AG08395 (cell line): ENCODE measurements at regions not wholly inside any gene's neighbourhood (a gene's known extent, or its start where the extent isn't known, plus 50 kb on each side); places are given as distances from the start of the nearest gene placed in this dataset.
"Not testable (repeated sequence)": the region's sequence is repeated elsewhere in the genome, so short reads cannot be mapped to it uniquely, and the experiment has no call there.

Experiments used
- DNase-seq: peaks from one replicate; pipeline ENCODE4 v3.0.0; 2012; ENCODE audit warnings: mixed read lengths, low spot score

DNA sequence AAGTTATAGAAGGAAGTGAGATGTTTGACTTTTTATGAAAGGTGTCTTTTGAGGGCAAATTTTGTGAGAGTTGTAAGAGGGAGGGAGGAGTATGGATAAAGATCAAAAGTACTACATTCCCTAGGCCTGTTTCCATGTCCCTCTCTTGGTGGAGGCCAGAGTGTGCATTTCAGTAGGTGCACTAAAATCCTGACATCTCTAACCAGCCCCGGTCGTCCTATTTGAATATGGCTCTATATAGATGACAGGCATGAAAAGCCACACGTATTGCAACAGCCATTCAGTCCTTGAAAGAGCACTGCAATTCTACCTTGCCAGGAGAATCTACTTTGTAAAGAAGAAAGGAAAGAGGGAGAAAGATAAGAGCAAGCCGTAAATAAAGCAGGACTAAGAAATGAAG lies 510.1 kb downstream of the IRS2 start:
- DNase-seq: no peak

DNA sequence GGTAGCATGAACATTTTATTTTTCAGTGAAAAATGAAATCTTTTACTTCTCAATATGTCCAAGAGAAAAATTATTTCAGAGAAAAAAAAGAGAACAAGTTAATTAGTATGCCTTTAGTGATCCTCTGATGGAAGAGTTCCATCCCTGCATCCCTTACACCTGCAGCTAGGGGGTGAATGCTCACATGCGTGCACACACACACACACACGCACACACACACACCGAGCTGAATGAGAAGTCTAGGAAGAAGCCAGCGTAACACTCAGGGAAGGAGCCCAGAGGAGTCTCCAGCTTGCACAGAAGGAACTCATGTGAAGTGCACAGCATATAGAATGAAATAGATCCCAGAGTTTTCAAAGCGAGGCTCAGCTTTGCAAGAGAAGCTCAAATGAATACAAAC lies 510.5 kb downstream of the IRS2 start:
- no peak for DNase-seq

DNA sequence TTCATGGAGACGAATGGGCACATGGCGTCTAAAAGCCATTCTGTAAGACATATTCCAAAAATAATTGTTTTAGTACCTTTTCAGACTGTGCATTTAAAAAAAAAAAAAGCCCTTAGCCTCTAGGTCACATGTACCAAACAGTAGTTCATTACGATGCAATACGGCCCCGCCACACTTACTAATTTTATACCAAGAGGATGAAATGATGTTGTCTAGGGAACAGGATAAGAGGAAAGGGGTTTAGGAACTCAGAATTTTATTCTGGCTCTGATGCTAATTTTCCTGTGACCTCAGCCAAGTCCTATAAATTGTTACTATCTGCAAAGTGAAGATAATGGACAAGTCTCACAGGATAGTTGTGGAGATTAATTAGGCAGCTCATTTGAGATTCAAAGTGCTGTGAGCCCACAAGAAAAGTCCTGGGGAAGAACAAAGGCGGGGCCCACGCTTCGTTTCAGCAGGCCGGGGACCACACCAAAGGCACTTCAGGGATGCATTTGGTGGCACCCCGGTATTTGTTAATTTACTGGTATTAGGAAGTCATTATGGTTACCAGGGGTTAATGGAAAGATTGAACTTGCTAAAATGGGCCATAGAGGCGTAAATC lies 511.1 kb downstream of the IRS2 start:
- no peak for DNase-seq

DNA sequence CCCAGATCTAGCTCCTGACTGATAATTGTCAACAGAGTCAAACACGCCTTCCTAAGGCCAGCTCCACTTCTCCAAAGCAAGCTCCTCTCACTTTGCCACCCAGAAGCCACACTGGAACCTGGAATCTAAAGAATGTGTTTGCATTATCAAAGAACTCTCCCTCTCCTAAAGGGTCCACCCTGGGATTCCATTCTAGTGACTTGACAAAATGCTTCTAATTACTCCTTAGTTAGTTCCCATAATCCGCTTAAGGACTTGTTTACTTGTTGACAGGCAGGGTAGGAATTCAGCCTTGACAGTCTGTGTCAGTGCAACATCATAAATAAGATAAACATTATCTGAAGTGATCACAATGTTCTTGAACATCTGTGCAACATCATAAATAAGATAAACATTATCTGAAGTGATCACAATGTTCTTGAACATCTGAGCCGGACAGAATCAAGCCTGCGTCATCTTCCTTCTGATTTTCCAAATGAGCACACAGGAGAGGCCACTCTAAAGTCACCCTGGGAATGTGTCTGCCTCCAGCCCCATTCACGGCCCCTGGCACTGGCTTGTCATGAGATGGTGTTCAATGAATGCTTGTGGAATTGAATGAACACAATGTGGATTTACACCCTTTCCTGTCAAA lies 512.1 kb downstream of the IRS2 start:
- peak; percentile 72 for DNase-seq

DNA sequence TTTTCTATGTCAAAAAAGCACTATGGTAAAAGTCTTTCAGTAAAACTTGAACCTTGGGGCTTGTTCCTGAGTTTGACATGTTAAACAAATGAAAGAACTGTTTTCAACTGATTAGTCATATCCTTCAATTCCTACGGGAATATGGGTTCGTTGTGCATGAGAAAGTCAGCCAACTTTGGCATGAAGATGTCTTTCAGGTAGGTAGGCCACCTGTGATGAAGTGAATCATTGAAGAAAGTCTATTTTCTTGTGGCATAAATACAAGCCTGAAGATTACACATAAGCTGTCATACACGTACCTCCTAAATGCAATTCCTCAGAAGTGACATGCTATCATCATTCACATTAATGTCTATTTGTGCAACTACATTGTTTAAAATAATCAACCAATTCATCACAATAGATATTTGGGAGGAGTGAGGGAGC lies 513.0 kb downstream of the IRS2 start:
- no peak for DNase-seq

DNA sequence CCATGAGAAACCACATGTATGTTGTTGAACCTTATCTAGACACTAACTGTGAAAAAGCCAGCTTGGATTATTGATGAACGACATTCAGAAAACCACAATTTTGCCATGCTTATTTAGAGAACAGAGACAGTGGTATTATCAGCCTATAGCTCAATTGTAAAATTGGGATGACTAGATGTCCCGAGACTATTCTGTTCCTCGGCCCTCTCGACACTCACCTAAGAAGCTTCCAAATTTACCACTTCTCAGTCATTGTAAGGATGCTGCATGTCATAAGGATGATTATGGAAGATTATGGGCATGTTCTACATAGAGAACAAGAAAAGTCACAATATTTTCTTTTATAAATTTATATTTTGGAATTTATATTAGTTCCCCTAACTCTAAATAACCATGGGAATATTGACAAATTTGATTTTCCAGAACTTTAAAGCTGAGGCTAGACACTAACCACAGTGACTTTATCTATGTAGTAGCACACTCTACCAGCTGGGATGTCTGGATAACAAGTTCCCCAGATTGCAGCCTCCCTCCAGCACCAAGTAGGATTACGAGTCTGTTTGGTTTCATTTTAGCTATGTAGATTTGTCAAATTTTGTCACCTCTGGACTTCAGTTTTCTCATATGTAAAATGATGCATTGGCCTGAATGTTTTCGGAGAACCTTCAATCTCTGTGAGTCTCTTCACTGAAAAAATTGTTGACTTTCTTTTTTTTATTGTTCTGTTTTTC lies 513.6 kb downstream of the IRS2 start:
- no peak for DNase-seq

DNA sequence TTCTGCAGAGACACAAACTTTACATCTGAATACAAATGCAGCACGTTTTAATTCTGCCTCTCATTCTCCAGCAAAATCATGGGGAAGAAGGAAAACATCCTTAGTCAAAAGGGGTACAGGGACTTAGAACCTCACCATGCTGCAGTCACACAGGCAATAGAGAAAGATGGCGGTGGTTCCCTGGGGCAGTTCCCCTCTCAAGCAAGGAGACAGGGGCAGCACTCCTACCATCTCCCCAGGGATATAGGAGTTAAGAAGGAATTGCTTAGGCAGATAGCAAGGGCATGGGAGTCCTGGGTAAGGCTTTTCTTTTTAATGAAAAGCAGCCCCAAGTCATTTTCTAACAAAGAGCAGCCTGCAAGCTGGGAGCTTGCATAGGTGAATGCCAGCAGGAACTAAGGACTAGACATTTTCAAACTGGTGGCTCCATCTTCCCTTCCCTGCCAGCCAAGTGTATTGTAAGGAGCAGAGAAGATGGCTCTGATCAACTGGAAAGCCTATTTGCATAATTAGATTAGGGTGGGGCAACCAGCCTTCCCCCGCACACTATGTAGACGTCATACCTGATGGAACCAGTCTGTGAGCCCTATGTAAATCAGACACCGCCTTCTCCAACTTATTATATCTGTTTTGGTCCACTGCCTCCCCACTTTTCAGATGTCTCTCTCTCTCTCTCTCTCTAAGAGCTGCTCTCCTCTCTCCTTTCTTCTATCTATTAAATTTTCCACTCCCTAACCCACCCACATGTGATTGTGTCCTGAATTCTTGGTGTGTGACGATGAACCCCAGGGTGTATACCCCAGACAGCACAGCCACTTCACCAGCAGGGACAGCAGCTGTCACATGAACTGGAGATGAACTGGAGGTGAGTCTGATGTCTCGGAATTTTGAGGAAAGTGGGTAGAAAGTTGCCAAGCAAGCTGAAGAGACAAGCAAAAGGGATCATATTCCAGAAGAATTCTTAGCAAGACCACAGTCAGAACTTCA lies 514.5 kb downstream of the IRS2 start:
- no peak for DNase-seq

DNA sequence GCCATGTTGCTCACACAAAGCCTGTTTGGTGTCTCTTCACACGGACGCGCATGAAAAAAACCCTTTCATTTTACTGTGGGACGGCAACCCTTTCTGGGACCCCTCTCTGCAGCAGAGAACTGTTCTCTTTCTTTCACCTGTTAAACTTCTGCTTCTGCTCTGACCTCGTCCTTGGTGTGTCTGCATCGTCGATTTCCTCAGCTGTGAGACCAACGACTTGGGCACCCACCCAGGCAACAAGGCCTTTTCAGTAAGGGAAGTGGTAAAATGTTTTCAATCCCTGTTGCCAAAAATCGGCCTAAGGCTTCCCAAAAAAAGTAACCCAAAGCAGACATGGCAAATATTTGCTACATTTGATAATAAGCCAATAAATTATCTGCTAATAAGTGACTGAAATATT lies 515.3 kb downstream of the IRS2 start:
- no peak for DNase-seq

DNA sequence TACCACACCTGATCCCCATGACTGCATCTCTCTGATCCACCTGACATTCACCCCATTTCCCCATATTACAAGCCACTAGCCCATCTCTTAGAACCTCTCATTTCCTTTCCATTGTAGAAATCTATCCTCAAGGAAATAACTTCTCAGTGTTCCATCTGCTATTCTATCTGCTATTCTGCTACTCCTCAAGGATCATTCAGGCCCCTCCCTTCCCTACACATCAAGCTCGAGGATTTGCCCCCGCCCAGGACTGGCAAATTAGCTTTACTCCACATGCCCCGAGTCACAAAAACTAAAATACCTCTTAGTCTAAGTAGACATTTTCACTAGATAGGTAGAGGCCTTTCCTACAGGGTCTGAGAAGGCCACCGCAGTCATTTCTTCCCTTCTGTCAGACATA lies 517.0 kb downstream of the IRS2 start:
- DNase-seq: not testable (repeated sequence)

DNA sequence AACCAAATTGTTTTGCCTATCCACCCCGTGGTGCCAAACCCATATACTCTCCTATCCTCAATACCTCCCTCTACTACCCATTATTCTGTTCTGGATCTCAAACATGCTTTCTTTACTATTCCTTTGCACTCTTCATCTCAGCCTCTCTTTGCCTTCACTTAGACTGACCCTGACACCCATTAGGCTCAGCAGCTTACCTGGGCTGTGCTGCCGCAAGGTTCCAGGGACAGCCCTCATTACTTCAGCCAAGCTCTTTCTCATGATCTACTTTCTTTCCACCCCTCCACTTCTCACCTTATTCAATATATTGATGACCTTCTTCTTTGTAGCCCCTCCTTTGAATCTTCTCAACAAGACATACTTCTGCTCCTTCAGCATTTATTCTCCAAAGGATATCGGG lies 517.9 kb downstream of the IRS2 start:
- not testable (repeated sequence) for DNase-seq

DNA sequence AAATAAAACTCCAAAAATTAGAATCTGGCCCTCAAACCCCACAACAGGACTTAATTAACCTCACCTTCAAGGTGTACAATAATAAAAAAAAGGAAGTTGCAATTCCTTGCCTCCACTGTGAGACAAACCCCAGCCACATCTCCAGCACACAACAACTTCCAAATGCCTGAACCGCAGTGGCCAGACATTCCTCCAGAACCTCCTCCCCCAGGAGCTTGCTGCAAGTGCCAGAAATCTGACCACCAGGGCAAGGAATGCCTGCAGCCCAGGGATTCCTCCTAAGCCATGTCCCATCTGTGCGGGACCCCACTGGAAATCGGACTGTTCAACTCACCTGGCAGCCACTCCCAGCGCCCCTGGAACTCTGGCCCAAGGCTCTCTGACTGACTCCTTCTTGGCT lies 519.0 kb downstream of the IRS2 start:
- DNase-seq: not testable (repeated sequence)

DNA sequence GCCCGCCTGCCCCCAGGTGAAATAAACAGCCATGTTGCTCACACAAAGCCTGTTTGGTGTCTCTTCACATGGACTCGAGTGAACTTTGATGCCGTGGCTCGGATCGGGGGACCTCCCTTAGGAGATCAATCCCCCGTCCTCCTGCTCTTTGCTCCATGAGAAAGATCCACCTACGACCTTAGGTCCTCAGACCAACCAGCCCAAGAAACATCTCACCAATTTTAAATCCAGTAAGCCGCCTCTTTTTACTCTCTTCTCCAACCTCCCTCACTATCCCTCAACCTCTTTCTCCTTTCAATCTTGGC lies 521.0 kb downstream of the IRS2 start:
- DNase-seq: not testable (repeated sequence)

DNA sequence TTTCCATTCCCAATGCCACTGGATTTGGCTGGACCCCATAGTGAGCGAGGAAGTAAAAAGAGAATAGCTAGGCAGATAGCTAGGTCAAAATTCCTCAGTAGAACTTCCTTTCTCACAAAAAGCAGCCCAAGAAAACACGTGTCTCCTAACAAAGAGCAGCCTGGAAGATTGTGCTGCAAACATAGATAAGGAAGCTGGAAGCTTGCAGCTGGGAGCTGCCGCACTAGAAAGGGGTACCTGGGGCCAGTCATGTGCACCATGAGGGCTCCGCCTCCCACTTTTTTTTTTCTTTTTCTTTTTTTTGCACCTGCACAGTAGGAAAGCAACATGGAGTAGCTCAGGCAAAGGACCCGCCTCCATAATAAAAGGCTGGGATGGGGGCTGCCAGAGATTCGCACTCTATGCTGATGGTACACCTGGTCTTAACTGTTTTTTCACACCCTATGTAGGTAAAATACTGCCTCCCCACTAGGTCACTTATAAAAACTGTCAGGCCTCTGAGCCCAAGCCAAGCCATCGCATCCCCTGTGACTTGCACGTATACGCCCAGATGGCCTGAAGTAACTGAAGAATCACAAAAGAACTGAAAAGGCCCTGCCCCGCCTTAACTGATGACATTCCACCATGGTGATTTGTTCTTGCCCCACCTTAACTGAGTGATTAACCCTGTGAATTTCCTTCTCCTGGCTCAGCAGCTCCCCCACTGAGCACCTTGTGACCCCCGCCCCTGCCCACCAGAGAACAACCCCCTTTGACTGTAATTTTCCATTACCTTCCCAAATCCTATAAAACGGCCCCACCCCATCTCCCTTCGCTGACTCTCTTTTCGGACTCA lies 521.6 kb downstream of the IRS2 start:
- not testable (repeated sequence) for DNase-seq

DNA sequence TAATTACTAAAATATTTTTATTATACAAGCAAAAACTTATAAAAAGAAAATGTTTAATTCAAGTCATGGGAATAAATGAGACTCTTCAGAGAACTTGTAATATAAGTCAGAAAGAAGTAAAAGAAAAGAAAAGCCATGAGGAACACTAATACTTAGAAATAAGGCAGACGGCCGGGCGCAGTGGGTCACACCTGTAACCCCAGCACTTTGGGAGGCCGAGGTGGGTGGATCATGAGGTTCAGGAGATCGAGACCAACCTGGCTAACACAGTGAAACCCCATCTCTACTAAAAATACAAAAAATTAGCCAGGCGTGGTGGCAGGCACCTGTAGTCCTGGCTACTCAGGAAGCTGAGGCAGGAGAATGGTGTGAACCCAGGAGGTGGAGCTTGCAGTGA lies 528.6 kb downstream of the IRS2 start:
- DNase-seq: not testable (repeated sequence)
